GM18498 (cell line): ENCODE measurements at regions not wholly inside any gene's neighbourhood (a gene's known extent, or its start where the extent isn't known, plus 50 kb on each side); places are given as distances from the start of the nearest gene placed in this dataset.

Source experiments
- ATAC-seq: cut with Tn5 transposase; IDR thresholded peaks from one replicate; pipeline ENCODE4 v1.9.1; 2021; ENCODE audit warnings: mild to moderate bottlenecking, moderate library complexity; ENCODE audit not compliant: unreplicated experiment

GRCh38 chrX:38986586-38986985 lies 185.3 kb downstream of the MID1IP1 start:
- no peak for ATAC-seq

GRCh38 chrX:38987198-38987651 lies 186.0 kb downstream of the MID1IP1 start:
- no peak for ATAC-seq

GRCh38 chrX:38988301-38988700 lies 187.0 kb downstream of the MID1IP1 start:
- ATAC-seq: no peak

- no peak for ATAC-seq
Measured at GRCh38 chrX:38989076-38989475, 187.8 kb downstream of the MID1IP1 start.

- ATAC-seq: no peak
Measured at GRCh38 chrX:38991656-38992440, 190.6 kb downstream of the MID1IP1 start.

- ATAC-seq: no peak
Measured at GRCh38 chrX:38992441-38993096, 191.3 kb downstream of the MID1IP1 start.

GRCh38 chrX:38993500-38993899 lies 192.2 kb downstream of the MID1IP1 start:
- no peak for ATAC-seq

- ATAC-seq: no peak
Measured at GRCh38 chrX:38999099-38999498, 197.8 kb downstream of the MID1IP1 start.

GRCh38 chrX:38999967-39000745 lies 198.9 kb downstream of the MID1IP1 start:
- ATAC-seq: no peak

- no peak for ATAC-seq
Measured at GRCh38 chrX:39000802-39001201, 199.5 kb downstream of the MID1IP1 start.

- ATAC-seq: no peak
Measured at GRCh38 chrX:39002466-39002865, 201.2 kb downstream of the MID1IP1 start.

GRCh38 chrX:39008549-39008948 lies 207.3 kb downstream of the MID1IP1 start:
- ATAC-seq: no peak

- ATAC-seq: no peak
Measured at GRCh38 chrX:39011454-39012221, 210.4 kb downstream of the MID1IP1 start.

- no peak for ATAC-seq
Measured at GRCh38 chrX:39012621-39013111, 211.4 kb downstream of the MID1IP1 start.

- ATAC-seq: no peak
Measured at GRCh38 chrX:39016556-39016955, 215.3 kb downstream of the MID1IP1 start.

- no peak for ATAC-seq
Measured at GRCh38 chrX:39017077-39017476, 215.8 kb downstream of the MID1IP1 start.

GRCh38 chrX:39017716-39018115 lies 216.5 kb downstream of the MID1IP1 start:
- ATAC-seq: no peak

- no peak for ATAC-seq
Measured at GRCh38 chrX:39018541-39018940, 217.3 kb downstream of the MID1IP1 start.

GRCh38 chrX:39019056-39019455 lies 217.8 kb downstream of the MID1IP1 start:
- ATAC-seq: no peak

GRCh38 chrX:39020051-39020669 lies 218.9 kb downstream of the MID1IP1 start:
- ATAC-seq: no peak
